ENCODE measurements at regions not wholly inside any gene's neighbourhood (a gene's known extent, or its start where the extent isn't known, plus 50 kb on each side); places are given as distances from the start of the nearest gene placed in this dataset.
A peak's percentile ranks its signal among the peaks of the same experiment; 100 is the strongest.

DNA sequence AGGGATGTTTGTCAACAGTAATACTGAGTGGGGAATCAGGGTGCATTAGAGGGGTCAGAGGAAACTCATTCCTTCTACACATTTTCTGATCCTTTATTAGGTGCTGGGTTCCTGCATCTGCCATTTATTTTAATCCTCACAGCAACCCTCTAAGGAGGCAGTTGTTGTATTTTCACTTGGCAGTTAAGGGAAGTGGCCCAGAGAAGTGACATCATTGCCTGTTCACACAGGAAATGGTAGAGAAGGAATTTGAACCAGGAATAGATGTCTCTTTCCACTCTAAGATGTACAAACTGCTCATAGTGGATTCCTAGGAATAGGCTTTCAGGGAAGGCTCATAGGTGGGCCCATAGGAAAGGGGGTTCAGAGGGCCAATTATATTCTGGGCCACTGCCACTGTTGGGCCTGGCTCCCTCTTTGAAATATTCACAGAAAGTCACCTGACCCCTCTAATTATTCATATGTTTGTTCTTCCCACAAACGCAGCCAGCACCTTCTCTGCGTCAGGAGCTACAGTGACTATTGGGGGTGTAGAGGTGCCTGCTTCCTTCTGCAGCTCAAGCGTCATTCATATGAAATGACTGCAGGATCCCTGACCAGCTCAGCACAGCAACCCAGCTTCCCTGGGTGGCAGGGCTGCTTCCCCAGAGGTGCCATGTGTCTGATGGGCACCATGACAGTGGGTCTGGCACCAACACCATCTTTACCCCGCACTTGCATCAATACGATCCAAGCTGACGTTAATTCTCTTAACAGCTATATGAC is 163.9 kb upstream of the SMAD3 start:
- DNase-seq, result no peak

DNA sequence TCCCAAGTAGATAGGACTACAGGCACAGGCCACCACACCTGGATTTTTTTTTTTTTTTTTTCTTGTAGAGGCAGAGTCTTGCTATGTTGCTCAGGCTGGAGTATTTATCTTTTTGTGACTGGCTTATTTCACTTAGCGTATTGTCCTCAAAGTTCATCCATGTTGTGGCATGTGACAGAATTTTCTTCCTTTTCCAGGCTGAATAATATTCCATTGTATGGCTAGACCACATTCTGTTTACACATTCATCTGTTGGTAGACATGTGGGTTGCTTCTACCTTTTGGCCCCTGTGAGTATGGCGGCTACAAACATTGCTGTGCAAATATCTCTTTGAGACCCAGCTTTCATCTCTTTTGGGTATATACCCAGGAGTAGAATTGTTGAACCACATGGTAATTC is 160.2 kb upstream of the SMAD3 start:
- DNase-seq, result no peak

DNA sequence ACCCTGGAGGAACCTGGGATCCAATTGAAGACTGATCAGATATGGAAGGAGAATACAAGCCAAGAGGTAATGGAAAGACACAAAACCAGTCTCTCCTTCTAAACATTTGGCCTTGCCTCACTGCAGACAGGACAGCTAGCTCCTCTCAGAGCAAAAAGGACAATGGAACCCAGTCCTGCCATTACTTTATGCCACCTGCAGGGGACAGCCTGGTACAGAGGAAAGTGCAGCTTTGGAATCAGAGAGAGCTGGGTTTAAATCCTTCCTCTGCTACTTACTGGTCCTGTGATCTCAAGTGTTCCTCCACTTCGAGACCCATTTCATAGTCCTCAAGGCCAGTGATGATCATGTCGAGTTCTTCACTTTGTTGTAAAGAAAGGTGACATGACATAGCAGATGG is 159.4 kb upstream of the SMAD3 start:
- no peak for DNase-seq

DNA sequence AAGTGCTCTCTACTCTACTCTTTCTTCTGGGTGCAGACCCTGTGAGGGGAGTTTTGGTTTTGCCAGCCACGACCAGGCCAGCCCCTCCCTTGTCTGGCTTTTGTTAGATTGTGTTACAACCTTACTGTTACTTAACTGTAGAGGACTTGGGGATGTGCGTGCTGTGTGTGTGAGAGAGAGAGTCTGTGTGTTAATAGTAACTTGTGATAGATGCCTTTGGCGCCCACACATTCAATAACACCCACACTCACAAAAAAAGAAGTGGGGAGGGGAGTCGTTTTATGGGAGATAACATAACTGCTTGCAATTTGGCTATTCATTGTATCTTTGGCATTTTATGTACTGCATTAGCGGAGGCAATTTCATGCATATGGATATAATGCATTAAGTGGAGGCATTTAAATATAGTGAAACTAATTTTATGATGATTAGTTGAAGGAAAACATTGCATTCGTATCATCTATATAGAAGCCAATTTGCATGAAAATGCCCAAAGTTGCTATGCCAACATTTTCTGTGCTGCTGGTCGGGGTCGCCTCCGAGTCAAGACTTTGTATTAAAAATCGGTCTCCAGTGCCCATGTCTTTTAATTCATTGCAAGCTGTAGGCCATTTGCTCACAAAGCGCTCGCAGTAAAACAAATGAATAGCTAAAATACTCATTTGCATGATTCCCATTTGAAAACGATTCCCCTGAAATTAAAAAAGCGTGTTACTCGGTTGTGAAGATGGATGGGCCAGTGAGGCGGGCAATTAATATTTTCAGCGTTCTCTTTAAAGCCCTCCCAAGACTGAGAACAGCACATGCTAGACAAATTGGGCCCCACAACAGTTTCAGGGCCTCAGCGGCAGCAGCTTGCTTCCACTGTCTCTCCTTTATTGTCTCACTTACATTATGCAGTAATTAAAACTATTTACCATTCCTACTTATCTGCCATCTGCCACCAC is 158.5 kb upstream of the SMAD3 start:
- DNase-seq, result no peak

DNA sequence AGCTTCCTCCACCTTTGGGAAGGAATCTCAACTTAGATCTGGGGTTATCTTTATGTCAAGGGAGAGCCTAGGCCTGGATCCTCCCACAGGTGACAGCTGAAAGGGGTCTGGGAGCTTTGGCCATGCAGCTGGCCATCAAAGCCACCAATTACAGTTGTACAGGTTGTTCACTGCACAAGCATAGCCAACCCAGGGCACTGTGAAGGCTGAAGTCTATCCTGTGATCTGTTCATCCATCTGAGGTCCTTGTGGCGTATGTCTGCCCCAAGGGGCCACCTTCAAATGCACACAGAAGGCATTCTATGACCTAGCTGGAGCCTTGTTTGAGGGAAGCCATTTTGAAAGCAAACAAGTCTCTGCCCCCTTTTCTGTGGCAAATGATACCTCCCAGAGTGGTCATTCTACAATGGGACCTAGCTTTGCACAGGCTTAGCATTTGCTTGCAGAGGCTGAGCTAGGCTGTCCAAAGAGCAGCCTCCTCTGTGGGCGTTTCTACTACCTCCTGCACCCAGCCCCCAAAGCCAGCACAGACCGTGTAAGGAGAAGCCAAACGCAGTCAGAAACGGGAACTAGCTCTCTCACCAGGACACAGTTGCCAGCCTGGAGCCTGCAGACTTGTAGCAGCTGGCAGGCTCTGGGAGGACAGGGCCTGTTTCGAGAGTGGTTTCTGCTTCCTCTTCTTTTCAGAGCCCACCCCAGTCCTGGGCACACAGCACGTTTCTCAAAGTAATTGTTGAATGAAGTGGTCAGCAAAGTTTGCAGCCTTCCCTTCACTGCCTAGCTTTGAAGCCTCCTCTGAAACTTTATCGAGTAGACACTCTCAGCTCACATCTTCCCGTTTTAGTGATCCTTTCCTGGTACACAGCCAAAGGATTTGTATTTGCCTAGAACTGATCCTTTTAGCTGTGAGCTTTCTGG is 157.3 kb upstream of the SMAD3 start:
- DNase-seq, result peak; percentile 60

DNA sequence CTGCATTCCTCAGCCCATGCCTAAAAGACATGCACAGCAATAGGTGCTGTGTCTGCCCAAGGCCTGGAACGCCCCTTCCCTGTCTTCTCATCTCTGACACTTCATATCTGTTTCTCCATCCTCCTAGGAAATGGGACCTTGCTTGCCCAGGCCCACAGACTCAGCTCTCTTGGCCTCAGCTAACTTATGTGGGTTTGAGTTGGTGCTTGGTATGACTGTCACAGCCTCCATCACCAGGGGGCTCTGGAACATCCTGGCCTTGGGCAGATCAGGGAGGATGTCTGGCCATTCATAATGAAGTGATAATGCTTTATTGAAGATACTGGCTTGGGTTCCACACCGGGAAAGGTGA is 156.7 kb upstream of the SMAD3 start:
- DNase-seq, result no peak

DNA sequence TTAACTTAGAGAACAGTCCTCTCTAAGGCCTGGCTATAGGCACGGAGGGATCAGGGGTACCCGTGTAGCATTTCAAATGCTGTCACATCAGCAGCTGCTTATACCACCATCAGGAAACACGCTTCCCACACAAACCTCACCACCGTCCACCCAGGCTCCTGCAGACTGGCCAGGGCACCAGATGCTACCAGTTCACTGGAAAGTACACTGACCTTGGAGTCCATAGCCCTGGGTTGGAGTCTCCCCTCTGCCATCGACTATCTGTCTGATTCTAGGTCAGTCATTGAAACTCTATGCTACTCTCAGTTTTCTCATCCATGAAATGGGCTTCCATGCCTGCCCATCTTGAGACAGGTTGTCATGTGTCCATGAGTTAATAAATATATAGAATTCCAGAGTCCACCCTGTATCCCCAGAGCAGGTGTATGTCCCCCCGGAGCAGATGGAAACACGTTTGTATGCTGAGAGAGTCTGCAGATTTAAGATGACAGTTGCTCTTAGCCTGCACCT is 156.0 kb upstream of the SMAD3 start:
- no peak for DNase-seq

DNA sequence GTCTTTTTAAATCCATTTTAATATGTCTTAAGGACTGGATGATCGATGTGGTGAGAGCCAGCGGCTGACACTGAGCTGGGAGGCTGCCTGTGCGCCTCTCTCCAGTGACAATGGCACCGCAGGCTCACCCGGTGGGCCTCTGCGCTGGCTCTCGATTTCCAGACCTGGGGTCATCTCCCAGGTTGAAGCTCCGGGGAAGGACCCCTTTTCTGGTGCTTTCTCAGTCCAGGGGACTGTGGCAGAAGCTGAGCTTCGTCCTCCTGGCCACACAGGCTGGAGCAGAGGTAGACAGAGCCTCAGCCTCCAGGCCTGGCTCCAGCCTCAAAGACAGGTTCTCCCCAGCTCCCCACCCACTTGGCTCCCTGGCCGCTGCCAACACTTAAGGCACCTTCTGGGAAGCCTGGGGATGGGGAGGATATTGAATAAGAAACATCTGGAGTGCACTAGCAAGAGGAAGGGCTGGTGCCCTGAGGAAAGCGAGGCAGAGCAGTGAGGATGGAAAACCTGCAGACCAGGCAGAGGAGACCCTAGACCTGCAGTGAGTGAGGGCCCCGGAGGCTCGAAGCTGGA is 154.2 kb upstream of the SMAD3 start:
- DNase-seq, result no peak

DNA sequence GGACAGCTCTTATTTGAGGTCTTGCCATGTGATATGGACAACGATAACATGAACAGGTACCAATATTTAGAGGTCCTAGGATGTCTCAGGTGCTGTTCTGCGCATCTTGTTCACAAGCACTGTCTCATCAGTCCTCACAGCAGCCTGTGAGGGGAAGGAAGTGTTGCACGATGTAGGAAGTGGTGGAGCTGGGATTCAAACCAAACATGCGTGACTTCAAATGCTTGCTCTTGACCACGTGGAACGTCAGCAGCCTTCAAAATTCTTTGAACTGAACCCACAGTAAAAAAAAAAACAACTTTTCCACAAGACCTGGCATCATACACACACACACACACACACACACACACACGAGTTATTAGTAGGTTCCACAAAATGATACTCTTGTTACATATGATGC is 153.4 kb upstream of the SMAD3 start:
- no peak for DNase-seq

DNA sequence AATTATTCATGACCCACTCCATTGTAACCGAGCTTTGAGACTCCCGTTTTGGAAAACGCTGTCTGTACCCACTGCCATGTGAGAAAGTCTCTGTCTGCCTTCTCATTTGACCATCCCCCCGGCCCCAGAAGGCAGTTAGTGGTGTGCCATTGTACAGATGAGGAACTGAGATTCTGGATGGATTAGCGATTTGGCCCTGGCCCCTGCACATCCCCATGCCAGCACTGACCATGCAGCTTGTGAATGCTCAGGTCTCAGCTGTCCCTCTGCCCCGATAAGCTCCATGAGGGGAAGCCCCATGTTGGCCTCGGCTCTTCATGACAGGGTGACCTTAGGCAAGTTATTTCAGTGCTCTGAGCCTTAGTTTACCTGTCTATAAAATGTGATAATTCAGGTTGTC is 153.0 kb upstream of the SMAD3 start:
- no peak for DNase-seq

DNA sequence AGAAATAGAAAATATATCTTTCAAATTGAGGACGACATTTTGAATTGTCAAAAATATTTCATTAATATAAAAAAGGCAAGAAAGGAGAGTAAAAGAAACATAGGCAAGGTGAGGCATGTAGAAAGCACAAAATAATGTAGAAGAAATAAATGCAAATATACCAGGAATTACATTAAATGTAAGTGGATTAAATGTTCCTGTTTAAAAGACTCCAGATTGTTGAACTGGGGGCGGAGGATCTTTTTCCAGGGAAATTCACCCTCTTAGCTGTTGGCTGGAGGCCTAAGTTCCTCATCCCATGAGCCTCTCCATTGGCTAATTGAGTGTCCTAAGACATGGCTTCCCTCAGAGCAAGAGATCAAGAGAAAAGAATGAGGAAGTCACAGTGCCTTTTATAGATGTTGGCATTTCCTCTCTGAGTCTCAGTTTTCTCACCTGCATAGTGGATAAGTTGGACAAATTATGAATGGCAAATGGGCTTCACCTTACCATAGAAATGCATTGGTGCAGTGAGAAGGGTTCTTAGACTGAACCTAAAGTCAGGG is 147.4 kb upstream of the SMAD3 start:
- no peak for DNase-seq

DNA sequence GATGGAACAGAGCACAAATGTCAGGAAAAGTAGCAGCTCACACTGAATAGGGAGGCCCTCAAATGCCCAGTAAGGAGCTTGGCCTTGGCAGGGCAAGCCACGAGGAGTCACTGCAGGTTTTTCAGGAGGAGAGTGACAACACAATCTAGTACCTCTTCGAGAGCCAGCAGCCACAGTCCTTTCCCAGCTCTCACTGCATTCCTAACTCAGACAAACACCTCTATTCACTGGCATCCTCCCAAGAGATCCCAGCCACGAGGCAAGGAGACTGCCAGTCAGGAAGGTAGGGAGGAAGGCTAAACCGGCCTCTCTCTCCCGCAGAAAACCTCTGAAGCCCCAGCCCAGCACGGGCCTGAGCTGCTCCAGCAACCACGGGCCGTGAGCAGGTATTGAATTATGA is 146.0 kb upstream of the SMAD3 start:
- DNase-seq, result no peak

DNA sequence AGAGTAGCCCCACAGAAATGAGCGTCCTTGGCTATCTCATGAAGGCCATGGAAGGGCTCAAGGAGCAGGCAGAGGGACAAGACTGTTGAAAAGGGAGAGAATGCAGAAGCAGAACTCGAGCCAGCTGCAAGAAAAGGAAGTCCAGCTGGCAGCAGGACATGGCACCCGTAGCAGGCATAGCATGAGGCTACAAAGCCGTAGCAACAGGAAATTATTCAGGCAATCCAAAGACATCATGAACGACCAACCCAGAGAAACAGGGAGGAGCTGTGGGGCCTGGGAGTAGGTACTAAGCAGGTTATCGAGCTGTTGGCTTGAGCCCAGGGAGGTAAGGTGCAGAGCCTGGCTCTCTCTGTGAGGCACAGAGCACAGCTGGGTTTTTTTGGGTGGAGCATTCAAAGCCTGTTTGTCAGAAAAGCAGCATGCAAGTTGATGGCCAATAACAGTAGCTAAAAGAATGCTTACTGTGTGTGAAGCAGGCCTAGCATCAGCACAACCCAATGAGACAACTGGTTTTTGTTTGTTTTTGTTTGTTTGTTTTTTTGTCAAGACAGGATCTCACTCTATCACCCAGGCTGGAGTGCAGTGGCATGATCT is 144.0 kb upstream of the SMAD3 start:
- peak; percentile 45 for DNase-seq

DNA sequence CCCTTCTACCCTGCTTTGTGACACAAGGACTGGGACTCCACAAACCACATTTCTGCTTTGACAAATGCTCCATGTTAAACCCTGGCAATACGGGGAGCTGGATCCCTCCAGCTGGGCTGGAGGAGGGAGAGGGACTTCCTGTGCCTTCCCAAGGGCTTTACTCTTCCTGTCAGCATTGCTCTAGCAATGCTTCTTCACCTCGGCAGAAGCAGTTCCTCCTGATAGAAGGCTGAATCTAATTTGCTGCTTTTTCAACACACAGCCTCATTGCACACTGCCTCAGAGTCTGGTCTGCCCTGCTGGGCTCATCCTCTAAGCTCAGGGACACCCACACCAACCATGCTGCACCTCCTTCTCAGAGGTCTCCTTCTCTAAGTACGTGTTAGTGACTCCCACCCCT is 142.8 kb upstream of the SMAD3 start:
- DNase-seq, result no peak

DNA sequence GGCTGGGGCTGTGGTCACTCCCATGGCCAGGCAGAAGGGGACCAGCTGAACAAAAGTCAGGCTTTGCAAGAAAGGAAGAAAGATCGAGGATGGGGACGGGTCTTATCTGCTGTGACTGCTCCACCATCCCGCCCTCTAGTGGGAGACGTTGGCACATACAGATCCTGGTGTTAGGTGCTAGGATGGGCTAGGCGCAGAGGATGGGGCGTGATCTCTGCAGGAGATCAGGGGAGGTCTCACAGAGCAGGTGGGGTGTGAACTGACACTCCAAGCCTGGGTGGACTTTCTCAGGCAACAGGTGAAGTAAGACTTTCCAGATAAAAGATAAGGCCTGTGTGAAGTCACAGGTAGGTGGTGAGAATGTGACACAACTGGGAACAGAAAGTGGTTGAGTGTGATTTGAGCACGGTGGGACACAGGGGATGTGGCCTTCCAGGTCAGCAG is 141.9 kb upstream of the SMAD3 start:
- no peak for DNase-seq

DNA sequence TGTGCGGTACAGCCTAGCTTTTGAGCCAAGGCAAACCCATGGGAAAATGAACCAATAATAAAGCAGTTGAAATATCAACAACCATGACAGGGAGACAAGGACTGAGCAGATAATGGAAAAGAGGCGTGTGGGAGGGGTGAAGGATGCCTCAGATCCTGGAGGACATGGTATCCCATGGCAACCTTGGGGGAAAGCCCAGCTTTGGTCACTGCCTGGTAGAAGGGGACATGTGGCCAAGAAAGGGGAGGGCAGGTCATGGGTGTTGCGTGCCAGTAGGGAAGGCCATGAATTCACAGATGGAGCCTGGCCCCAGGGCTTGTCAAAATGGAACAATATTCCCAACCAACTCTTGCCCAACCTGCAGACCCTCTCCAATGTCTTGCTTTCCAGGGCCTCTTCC is 140.5 kb upstream of the SMAD3 start:
- no peak for DNase-seq

DNA sequence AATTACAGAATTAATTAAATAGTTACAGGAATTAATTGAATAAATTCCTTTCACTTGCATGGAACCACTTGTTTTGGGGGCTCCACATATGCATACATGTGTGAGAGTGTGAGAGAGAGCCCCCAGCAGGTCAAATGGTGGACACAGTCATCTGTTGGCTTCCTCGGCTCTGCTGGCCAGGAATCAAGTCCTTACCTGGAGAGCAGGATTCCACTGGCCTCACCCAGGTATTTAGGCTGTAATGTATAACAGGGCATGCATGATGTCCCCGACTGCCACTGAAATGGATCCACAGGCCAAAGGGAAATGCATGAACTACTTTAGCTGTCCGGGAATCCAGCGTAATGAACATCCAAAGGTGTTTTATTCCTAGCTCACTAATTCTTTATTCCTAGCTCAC is 139.7 kb upstream of the SMAD3 start:
- DNase-seq, result no peak

DNA sequence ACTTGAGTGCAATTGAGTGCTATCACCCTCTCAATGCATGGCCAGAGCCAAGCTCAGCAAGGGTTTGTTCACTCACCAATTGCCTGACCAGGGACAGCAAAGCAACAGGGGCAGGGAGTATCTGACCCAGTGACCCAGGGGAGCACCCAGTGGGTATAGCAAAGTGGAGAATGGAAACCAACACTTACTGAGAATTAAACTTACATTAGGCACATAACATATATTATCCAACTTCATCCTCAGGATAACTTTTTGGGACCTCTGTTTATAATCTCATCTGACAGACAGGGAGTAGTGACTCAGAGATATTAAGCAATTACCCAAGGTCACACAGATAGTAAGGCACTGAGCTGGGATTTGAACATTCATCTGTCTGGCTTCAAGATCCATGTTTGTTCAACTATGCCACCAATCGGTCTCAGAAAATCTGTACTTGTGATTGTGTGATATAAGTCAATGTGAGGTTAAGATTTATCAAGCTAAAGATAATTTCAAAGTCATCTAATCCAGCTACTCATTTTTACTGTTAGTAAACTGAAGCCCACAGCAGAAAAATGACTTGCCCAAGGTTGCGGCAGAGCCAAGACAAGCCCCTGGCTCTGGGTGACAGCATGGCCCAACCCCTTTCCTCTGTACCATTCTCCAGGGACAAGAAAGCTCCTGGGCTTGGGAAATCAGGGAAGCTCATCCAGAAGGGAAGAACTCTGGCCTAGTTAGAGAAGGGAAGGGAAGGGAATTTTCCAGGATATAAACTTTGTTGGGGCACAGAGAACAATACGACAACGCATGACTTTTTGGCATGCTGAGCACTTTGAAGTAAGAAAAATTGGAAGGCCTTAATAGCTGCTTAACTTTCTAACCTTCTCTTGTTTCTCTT is 138.0 kb upstream of the SMAD3 start:
- DNase-seq, result no peak

DNA sequence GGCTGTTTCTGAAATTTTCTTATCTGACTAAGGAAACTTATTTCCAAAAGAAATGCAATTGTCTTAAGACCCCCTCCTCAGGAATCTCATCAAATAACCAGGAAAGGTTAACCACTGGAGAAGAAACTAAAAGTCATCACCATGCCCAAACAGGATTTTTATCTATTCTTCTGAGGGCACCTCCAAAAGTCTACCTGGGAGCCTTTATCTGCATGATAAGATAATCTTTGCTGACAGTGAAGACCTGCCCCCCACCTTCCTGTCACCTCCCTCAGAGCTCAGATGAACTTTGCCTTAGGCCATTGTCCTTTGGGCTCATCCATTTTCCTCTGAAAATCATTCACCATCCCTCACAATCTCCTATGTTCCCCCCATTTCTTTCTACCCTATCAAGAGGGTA is 137.3 kb upstream of the SMAD3 start:
- no peak for DNase-seq

DNA sequence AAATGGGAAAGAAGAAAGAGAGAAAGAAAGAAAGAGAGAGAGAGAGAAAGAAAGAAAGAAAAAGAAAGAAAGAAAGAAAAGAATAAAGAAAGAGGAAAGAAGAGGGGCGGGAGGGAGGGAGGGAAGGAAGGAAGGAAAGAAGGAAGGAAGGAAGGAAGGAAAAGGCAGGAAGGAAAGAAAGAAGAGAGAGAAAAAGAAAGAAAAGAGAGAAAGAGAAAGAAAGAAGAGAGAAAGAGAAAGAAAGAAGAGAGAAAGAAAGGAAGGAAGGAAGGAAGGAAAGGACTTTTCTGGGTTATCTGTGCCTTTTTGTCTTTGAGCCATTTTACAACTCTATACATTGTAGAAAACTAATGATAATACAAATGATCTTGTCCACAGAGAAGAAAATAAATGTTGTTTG is 136.6 kb upstream of the SMAD3 start:
- no peak for DNase-seq

Data from muscle of arm (tissue), 1 donor.